IMR-90 (cell line): ENCODE measurements at regions not wholly inside any gene's neighbourhood (a gene's known extent, or its start where the extent isn't known, plus 50 kb on each side); places are given as distances from the start of the nearest gene placed in this dataset.

Source experiments
- ATAC-seq: fragments of 200-7000 bp; cut with Tn5 transposase; 2 replicates; pipeline ENCODE4 v1.9.1; 2020; ENCODE audit warnings: low read depth, mild to moderate bottlenecking, moderate library complexity
- BruUV-seq: library from RNA; stranded (reverse); fragments of 400-500 nt; replicated peaks from 2 replicates; lab custom pipeline; 2021; lab: Mats Ljungman, UMichigan
- CTCF ChIA-PET: fragments of 300-600 bp; formaldehyde crosslinking; extraction: SDS; loops from one replicate; lab custom pipeline; 2021; ENCODE audit warnings: antibody characterized with exemption; lab: Yijun Ruan, JAX
- POLR2A ChIA-PET: fragments of 300-600 bp; sonication (Branson Sonifier 250); formaldehyde crosslinking; loops from one replicate; lab custom pipeline; 2022; ENCODE audit warnings: antibody characterized with exemption; ENCODE audit not compliant: unreplicated experiment; lab: Charles Lee
- DNase-seq: peaks from one replicate; pipeline ENCODE4 v3.0.0; 2013
- H2AFZ ChIP-seq: replicated peaks from 2 replicates; pipeline ENCODE3; 2013; ENCODE audit warnings: low read length, mild to moderate bottlenecking; ENCODE audit not compliant: poor library complexity
- H2AK5ac ChIP-seq: 2 replicates; pipeline ENCODE4 v1.6.1; 2013; ENCODE audit warnings: low read depth, low read length, inconsistent platforms
- H2AK9ac ChIP-seq: replicated peaks from 2 replicates; pipeline ENCODE3; 2013; ENCODE audit warnings: mild to moderate bottlenecking, low read depth, low read length, moderate library complexity; ENCODE audit not compliant: poor library complexity
- H2BK120ac ChIP-seq: 2 replicates; pipeline ENCODE4 v1.6.1; 2013; ENCODE audit warnings: low read depth, low read length, inconsistent platforms
- H2BK15ac ChIP-seq: 3 replicates; pipeline ENCODE4 v1.6.1; 2013; ENCODE audit warnings: low read depth, low read length, inconsistent platforms
- H2BK20ac ChIP-seq: 2 replicates; pipeline ENCODE4 v1.6.1; 2013; ENCODE audit warnings: low read depth, mild to moderate bottlenecking, inconsistent platforms, low read length, moderate library complexity
- H2BK5ac ChIP-seq: 2 replicates; pipeline ENCODE4 v1.6.1; 2013; ENCODE audit warnings: mild to moderate bottlenecking, low read depth, low read length, inconsistent platforms; ENCODE audit not compliant: poor library complexity, severe bottlenecking
- H3K14ac ChIP-seq: replicated peaks from 2 replicates; pipeline ENCODE4 v1.6.1; 2013; ENCODE audit warnings: low read depth, low read length, inconsistent platforms
- H3K18ac ChIP-seq: 2 replicates; pipeline ENCODE4 v1.6.1; 2013; ENCODE audit warnings: low read depth, low read length, control low read depth
- H3K23ac ChIP-seq: 2 replicates; pipeline ENCODE4 v1.6.1; 2013; ENCODE audit warnings: low read depth, low read length, inconsistent platforms
- H3K27ac ChIP-seq: 2 replicates; pipeline ENCODE4 v1.5.1; 2013; ENCODE audit warnings: mild to moderate bottlenecking, control low read depth, low read length; ENCODE audit not compliant: insufficient read depth
- H3K27me3 ChIP-seq: 2 replicates; pipeline ENCODE4 v1.6.1; 2013; ENCODE audit warnings: low read length; ENCODE audit not compliant: control insufficient read depth, insufficient read depth
- H3K36me3 ChIP-seq: 2 replicates; pipeline ENCODE4 v1.6.1; 2013; ENCODE audit warnings: low read length, mixed read lengths; ENCODE audit not compliant: control insufficient read depth, insufficient read depth
- H3K4ac ChIP-seq: 2 replicates; pipeline ENCODE4 v1.6.1; 2013; ENCODE audit warnings: low read depth, low read length, inconsistent platforms
- H3K4me1 ChIP-seq: 2 replicates; pipeline ENCODE4 v1.6.1; 2013; ENCODE audit warnings: low read length, mixed read lengths; ENCODE audit not compliant: control insufficient read depth, insufficient read depth
- H3K4me2 ChIP-seq: 2 replicates; pipeline ENCODE4 v1.6.1; 2013; ENCODE audit warnings: low read depth, mild to moderate bottlenecking, control low read depth, low read length, moderate library complexity
- H3K4me3 ChIP-seq: 2 replicates; pipeline ENCODE4 v1.5.1; 2013; ENCODE audit warnings: low read depth, mild to moderate bottlenecking, control low read depth, low read length, moderate library complexity; ENCODE audit not compliant: insufficient read depth
- H3K56ac ChIP-seq: 2 replicates; pipeline ENCODE4 v1.6.1; 2013; ENCODE audit warnings: low read length, inconsistent platforms; ENCODE audit not compliant: insufficient read depth; ENCODE audit errors: extremely low read depth
- H3K79me1 ChIP-seq, 2 experiments: 2 replicates each; pipeline ENCODE4 v1.6.1; 2013; ENCODE audit warnings: low read length in 2 of 2, inconsistent platforms in 1 of 2, low read depth in 1 of 2
- H3K9ac ChIP-seq: 2 replicates; pipeline ENCODE4 v1.6.1; 2013; ENCODE audit warnings: low read depth, low read length, control low read depth
- H3K9me1 ChIP-seq: 2 replicates; pipeline ENCODE4 v1.6.1; 2013; ENCODE audit warnings: low read length, inconsistent platforms; ENCODE audit not compliant: insufficient read depth
- H3K9me3 ChIP-seq: 2 replicates; pipeline ENCODE4 v1.6.1; 2013; ENCODE audit warnings: low read length; ENCODE audit not compliant: control insufficient read depth, insufficient read depth
- H4K20me1 ChIP-seq: 2 replicates; pipeline ENCODE4 v1.6.1; 2013; ENCODE audit warnings: low read length, inconsistent platforms; ENCODE audit not compliant: insufficient read depth
- H4K5ac ChIP-seq: 2 replicates; pipeline ENCODE4 v1.6.1; 2013; ENCODE audit warnings: mild to moderate bottlenecking, low read depth, low read length, control low read depth
- H4K8ac ChIP-seq, 2 experiments: 2 replicates each; pipeline ENCODE4 v1.6.1; 2013; ENCODE audit warnings: low read depth in 2 of 2, low read length in 2 of 2, control low read depth in 1 of 2, inconsistent platforms in 1 of 2
- H4K91ac ChIP-seq: 2 replicates; pipeline ENCODE4 v1.6.1; 2013; ENCODE audit warnings: low read depth, low read length, inconsistent platforms; ENCODE audit not compliant: insufficient read depth
- CHD1 ChIP-seq: IDR thresholded peaks from 2 replicates; pipeline ENCODE4 v1.6.1; 2012; ENCODE audit warnings: low read depth, low read length, improper control_type of control experiment
- MXI1 ChIP-seq: IDR thresholded peaks from 2 replicates; pipeline ENCODE4 v1.6.1; 2012; ENCODE audit warnings: low read depth, mild to moderate bottlenecking, low read length, moderate library complexity, borderline replicate concordance
- POLR2A ChIP-seq: IDR thresholded peaks from 2 replicates; pipeline ENCODE4 v1.6.1; 2012; ENCODE audit warnings: mild to moderate bottlenecking, low read depth, low read length
- RFX5 ChIP-seq: IDR thresholded peaks from 2 replicates; pipeline ENCODE4 v1.8.0; 2012; ENCODE audit warnings: low read depth, mild to moderate bottlenecking, low read length, moderate library complexity
- SMC3 ChIP-seq: fragments of 150-350 bp; IDR thresholded peaks from 2 replicates; pipeline ENCODE4 v1.6.1; 2016; ENCODE audit warnings: low read depth, mild to moderate bottlenecking, antibody characterized with exemption, low read length, moderate library complexity
- WGBS, 2 experiments: methylation state at CpG; one replicate each; pipeline versions ENCODE4 v1.1.5 to v1.1.7; 2013; ENCODE audit warnings: missing lambda C conversion rate in 2 of 2; ENCODE audit not compliant: insufficient read length in 1 of 2; ENCODE audit errors: extremely low coverage in 2 of 2; 5-methylcytosine and 5-hydroxymethylcytosine counted together
- dilution Hi-C: fragments of 300-500 bp; cut with HindIII; formaldehyde crosslinking; loops from one replicate; pipeline ENCODE4 v1.14.3; 2018; ENCODE audit warnings: low sequenced_read_pairs; ENCODE audit not compliant: unreplicated experiment
- in situ Hi-C: fragments of 300-500 bp; cut with MboI; formaldehyde crosslinking; loops from 3 replicates; pipeline ENCODE4 v1.14.3; 2019; ENCODE audit warnings: low sequenced_read_pairs, inconsistent platforms, mixed read lengths
- intact Hi-C: fragments of 100-400 bp; cut with micrococcal nuclease; formaldehyde crosslinking; loops from 2 replicates; pipeline ENCODE4 v1.10.0; 2022
- TF ChIP-seq, protein P1 (sequence below): fragments of 150-350 bp; IDR thresholded peaks from 2 replicates; pipeline ENCODE4 v1.6.1; 2016; ENCODE audit warnings: low read depth, mild to moderate bottlenecking, low read length, moderate library complexity, borderline replicate concordance
- TF ChIP-seq, protein P2 (sequence below): conservative IDR thresholded peaks from 2 replicates; pipeline ENCODE4 v1.5.1; 2012; ENCODE audit warnings: mild to moderate bottlenecking, low read depth, low read length, improper control_type of control experiment

- Histone ChIP-seq H2BK5ac (no peak overlapping the region), H3K36me3 (no peaks in the 10 kb centered on the region), H2AK9ac (no peak overlapping the region), H2AK5ac (no peak overlapping the region), H4K91ac (no peak overlapping the region), H2BK20ac (no peak overlapping the region), H3K4me3 (no peak overlapping the region), H3K18ac (no peak overlapping the region), H3K4me2 (no peak overlapping the region), H3K23ac (no peak overlapping the region), H3K79me1 (no peaks in the 10 kb centered on the region), H3K9ac (no peak overlapping the region), H4K8ac (no peak overlapping the region), H3K27ac (no peak overlapping the region), H3K14ac (no peak overlapping the region), H3K9me1 (no peaks in the 10 kb centered on the region), H3K27me3 (no peaks in the 10 kb centered on the region), H3K4ac (no peak overlapping the region), H2AFZ (no peak overlapping the region), H3K4me1 (no peaks in the 10 kb centered on the region), H3K56ac (no peak overlapping the region), H3K9me3 (peaks cover 15% of the 10 kb centered on the region), H4K5ac (no peak overlapping the region), H2BK120ac (no peak overlapping the region), H2BK15ac (no peak overlapping the region), H4K20me1 (no peaks in the 10 kb centered on the region)
- TF ChIP-seq, protein P1, sequence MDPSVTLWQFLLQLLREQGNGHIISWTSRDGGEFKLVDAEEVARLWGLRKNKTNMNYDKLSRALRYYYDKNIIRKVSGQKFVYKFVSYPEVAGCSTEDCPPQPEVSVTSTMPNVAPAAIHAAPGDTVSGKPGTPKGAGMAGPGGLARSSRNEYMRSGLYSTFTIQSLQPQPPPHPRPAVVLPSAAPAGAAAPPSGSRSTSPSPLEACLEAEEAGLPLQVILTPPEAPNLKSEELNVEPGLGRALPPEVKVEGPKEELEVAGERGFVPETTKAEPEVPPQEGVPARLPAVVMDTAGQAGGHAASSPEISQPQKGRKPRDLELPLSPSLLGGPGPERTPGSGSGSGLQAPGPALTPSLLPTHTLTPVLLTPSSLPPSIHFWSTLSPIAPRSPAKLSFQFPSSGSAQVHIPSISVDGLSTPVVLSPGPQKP: no peak
- TF ChIP-seq, protein P2, sequence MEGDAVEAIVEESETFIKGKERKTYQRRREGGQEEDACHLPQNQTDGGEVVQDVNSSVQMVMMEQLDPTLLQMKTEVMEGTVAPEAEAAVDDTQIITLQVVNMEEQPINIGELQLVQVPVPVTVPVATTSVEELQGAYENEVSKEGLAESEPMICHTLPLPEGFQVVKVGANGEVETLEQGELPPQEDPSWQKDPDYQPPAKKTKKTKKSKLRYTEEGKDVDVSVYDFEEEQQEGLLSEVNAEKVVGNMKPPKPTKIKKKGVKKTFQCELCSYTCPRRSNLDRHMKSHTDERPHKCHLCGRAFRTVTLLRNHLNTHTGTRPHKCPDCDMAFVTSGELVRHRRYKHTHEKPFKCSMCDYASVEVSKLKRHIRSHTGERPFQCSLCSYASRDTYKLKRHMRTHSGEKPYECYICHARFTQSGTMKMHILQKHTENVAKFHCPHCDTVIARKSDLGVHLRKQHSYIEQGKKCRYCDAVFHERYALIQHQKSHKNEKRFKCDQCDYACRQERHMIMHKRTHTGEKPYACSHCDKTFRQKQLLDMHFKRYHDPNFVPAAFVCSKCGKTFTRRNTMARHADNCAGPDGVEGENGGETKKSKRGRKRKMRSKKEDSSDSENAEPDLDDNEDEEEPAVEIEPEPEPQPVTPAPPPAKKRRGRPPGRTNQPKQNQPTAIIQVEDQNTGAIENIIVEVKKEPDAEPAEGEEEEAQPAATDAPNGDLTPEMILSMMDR: no peak
- TF ChIP-seq POLR2A (no peak), MXI1 (no peak), CHD1 (no peak), SMC3 (no peak), RFX5 (no peak)
- WGBS, 2 experiments: 0% methylated on average over 1 of the region's 2 CpGs; no CpG with 5 or more reads in 1 of the 2 experiments
- ChIA-PET CTCF (no interaction called here), POLR2A (no interaction called here)
- DNase-seq: no peak
- no TSS peak for BruUV-seq
- dilution Hi-C loops (no loop called here), intact Hi-C loops (no loop called here), in situ Hi-C loops (no loop called here)
- ATAC-seq: no peak
Measured at GRCh38 chr7:98698976-98699375, 81.9 kb downstream of the NPTX2 start.
